OCI-LY3 (cell line): ENCODE measurements at regions not wholly inside any gene's neighbourhood (a gene's known extent, or its start where the extent isn't known, plus 50 kb on each side); places are given as distances from the start of the nearest gene placed in this dataset.

ENCODE experiments used
- H2AFZ ChIP-seq: fragments of 200-600, 300-600 bp; shearing (Covaris generic); 2 replicates; pipeline ENCODE4 v1.6.0; 2014; ENCODE audit warnings: antibody characterized with exemption, low read depth, low read length
- H3K27ac ChIP-seq: fragments of 200-600, 300-600 bp; sonication (generic); 2 replicates; pipeline ENCODE4 v1.5.1; 2014; ENCODE audit warnings: mild to moderate bottlenecking, low read length, moderate library complexity, mixed read lengths
- H3K27me3 ChIP-seq: fragments of 200-600, 300-600 bp; sonication (generic); 2 replicates; pipeline ENCODE4 v1.6.1; 2014; ENCODE audit warnings: low read depth, low read length, mixed read lengths
- H3K36me3 ChIP-seq: fragments of 200-600, 300-600 bp; sonication (generic); replicated peaks from 2 replicates; pipeline ENCODE3; 2014; ENCODE audit warnings: low read depth, low read length, mixed read lengths
- H3K4me1 ChIP-seq: fragments of 300-600, 200-600 bp; sonication (generic); 2 replicates; pipeline ENCODE4 v1.6.1; 2014; ENCODE audit warnings: low read length, mixed read lengths
- H3K4me2 ChIP-seq: fragments of 200-600, 300-600 bp; sonication (generic); 2 replicates; pipeline ENCODE4 v1.6.1; 2014; ENCODE audit warnings: low read length, mixed read lengths
- H3K4me3 ChIP-seq: fragments of 300-600, 200-600 bp; sonication (generic); 2 replicates; pipeline ENCODE4 v1.5.1; 2014; ENCODE audit warnings: antibody characterized with exemption, mild to moderate bottlenecking, low read length, moderate library complexity
- H3K79me2 ChIP-seq: fragments of 300-600, 200-600 bp; shearing (Covaris generic); 2 replicates; pipeline ENCODE4 v1.6.1; 2014; ENCODE audit warnings: mild to moderate bottlenecking, low read length, mixed read lengths
- H3K9ac ChIP-seq: fragments of 300-600, 200-600 bp; shearing (Covaris generic); 2 replicates; pipeline ENCODE4 v1.6.0; 2014; ENCODE audit warnings: mild to moderate bottlenecking, low read length, moderate library complexity
- H3K9me3 ChIP-seq: fragments of 200-600, 300-600 bp; shearing (Covaris generic); 2 replicates; pipeline ENCODE4 v1.6.1; 2014; ENCODE audit warnings: low read length, mixed read lengths; ENCODE audit not compliant: insufficient read depth
- H4K20me1 ChIP-seq: fragments of 200-600, 300-600 bp; sonication (generic); 2 replicates; pipeline ENCODE4 v1.6.1; 2016; ENCODE audit warnings: low read length, mixed read lengths; ENCODE audit not compliant: insufficient read depth
- EZH2phosphoT487 ChIP-seq: fragments of 200-600 bp; shearing (Covaris generic); IDR thresholded peaks from 2 replicates; pipeline ENCODE4 v1.6.1; 2018; ENCODE audit warnings: antibody characterized with exemption, mixed run types, low read depth
- TF ChIP-seq, protein P1 (sequence below): fragments of 200-600, 300-600 bp; sonication (generic); IDR thresholded peaks from 2 replicates; pipeline ENCODE4 v1.5.1; 2014; ENCODE audit warnings: antibody characterized with exemption, low read length, low read depth

DNA sequence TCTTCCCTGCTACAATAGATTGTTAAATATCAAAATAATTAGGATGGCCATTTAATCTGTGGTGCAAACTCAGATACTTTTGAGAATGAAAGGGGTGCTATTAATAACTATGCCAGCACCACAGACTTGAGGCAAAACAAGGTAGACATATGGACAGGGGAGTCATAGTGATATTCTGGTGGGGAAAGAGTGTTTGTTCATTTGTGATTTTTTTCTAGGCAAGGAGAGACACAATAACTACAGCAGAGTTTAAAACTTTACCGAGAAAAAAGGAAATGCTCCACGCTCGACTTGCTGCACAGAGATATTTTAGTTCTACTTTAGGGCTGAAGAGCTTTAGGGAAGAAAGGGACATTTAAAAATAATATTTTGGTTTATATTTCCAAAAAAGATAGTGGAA, 611.2 kb upstream of the GRM7 start:
- peak overlapping the region; percentile 75; the same call in 1 of the 2 replicates for H2AFZ ChIP-seq
- no peaks in the 10 kb centered on the region for H4K20me1 ChIP-seq
- peak overlapping the region; percentile 61 for H3K4me3 ChIP-seq
- peaks cover 24% of the 10 kb centered on the region for H3K4me1 ChIP-seq
- H3K4me2 ChIP-seq, result peak overlapping the region; percentile 77
- peak overlapping the region; percentile 50 for H3K27ac ChIP-seq
- no peaks in the 10 kb centered on the region for H3K79me2 ChIP-seq
- no peaks in the 10 kb centered on the region for H3K27me3 ChIP-seq
- H3K9ac ChIP-seq, result peak overlapping the region; percentile 27; the same call in 1 of the 2 replicates
- H3K9me3 ChIP-seq, result no peaks in the 10 kb centered on the region
- H3K36me3 ChIP-seq, result no peaks in the 10 kb centered on the region
- TF ChIP-seq, protein P1, sequence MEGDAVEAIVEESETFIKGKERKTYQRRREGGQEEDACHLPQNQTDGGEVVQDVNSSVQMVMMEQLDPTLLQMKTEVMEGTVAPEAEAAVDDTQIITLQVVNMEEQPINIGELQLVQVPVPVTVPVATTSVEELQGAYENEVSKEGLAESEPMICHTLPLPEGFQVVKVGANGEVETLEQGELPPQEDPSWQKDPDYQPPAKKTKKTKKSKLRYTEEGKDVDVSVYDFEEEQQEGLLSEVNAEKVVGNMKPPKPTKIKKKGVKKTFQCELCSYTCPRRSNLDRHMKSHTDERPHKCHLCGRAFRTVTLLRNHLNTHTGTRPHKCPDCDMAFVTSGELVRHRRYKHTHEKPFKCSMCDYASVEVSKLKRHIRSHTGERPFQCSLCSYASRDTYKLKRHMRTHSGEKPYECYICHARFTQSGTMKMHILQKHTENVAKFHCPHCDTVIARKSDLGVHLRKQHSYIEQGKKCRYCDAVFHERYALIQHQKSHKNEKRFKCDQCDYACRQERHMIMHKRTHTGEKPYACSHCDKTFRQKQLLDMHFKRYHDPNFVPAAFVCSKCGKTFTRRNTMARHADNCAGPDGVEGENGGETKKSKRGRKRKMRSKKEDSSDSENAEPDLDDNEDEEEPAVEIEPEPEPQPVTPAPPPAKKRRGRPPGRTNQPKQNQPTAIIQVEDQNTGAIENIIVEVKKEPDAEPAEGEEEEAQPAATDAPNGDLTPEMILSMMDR, result no peak
- TF ChIP-seq EZH2phosphoT487, result no peak

DNA sequence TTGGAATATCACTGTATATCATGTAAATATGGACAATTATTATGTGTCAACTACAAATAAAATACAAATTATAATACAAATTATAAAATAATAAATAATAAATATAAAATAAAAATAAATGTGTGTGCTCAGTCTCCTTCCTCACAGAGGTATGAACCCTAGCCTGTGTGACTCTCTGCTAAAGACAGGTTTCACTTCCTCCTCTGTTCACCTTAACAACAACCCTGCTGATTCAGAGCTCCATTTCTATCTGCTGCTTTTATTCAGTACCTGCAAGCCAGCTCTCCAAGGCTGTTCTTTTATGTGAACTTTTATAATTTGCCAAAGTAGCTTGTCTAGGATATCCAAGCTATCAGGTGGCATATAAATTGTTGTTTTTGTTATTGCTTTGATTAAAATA, 610.7 kb upstream of the GRM7 start:
- peak overlapping the region; percentile 27; the same call in 1 of the 2 replicates for H3K9ac ChIP-seq
- H3K4me1 ChIP-seq, result peaks cover 24% of the 10 kb centered on the region
- peak overlapping the region; percentile 61 for H3K4me3 ChIP-seq
- no peak overlapping the region for H2AFZ ChIP-seq
- no peaks in the 10 kb centered on the region for H3K79me2 ChIP-seq
- no peaks in the 10 kb centered on the region for H3K27me3 ChIP-seq
- peak overlapping the region; percentile 77 for H3K4me2 ChIP-seq
- H3K9me3 ChIP-seq, result no peaks in the 10 kb centered on the region
- peak overlapping the region; percentile 50 for H3K27ac ChIP-seq
- H4K20me1 ChIP-seq, result no peaks in the 10 kb centered on the region
- H3K36me3 ChIP-seq, result no peaks in the 10 kb centered on the region
- TF ChIP-seq, protein P1, result no peak
- TF ChIP-seq EZH2phosphoT487, result no peak

DNA sequence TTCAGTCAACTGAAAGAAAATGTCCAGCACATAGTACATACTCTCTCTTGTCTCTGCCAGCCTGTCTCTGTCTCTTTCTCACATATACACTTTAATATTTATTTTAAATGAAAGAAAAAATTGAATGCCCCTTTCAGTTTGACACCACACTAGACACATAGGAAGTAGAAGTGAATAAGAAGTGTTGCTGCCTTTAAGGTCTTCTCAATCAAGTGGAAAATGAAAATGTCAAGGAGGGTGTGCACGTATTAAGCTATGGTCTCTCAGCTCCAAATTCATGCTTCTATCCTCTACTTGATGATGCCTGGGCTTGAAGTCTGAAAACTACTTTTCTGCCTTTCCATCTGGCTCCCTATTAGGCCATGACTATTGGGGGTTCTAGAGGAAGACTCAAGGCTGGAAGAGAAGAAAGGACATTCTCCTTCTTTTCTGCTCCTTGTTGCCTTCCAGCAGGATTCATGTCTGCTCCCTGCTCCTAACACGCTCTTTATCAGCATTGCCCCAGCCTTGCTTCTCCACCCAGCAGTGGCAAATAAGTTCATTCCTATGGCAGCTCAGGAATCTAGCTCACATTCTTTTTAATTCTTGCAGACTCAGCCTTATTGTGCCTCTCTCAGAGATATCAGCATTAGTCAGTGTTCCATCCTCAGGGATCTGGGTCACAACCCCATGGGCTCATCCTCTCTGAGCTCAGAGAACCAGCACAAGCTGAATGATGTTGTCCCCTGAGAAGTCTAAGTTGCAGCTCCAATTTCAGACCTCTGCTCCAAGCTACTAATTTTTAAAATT, 609.1 kb upstream of the GRM7 start:
- TF ChIP-seq EZH2phosphoT487, result no peak
- TF ChIP-seq, protein P1, result no peak
- Histone ChIP-seq H3K79me2 (no peaks in the 10 kb centered on the region), H3K9ac (no peak overlapping the region), H3K9me3 (no peaks in the 10 kb centered on the region), H3K27me3 (no peaks in the 10 kb centered on the region), H3K36me3 (no peaks in the 10 kb centered on the region), H4K20me1 (no peaks in the 10 kb centered on the region), H3K4me3 (no peak overlapping the region), H3K4me1 (peaks cover 24% of the 10 kb centered on the region), H3K4me2 (no peak overlapping the region), H3K27ac (no peak overlapping the region), H2AFZ (no peak overlapping the region)

GRCh38 chr3:6254490-6254889, 606.4 kb upstream of the GRM7 start:
- Histone ChIP-seq H3K9ac (no peak overlapping the region), H3K79me2 (no peaks in the 10 kb centered on the region), H3K4me3 (no peak overlapping the region), H3K4me2 (no peak overlapping the region), H3K27ac (no peak overlapping the region), H2AFZ (no peak overlapping the region), H4K20me1 (no peaks in the 10 kb centered on the region), H3K4me1 (peaks cover 19% of the 10 kb centered on the region), H3K9me3 (no peaks in the 10 kb centered on the region), H3K36me3 (no peaks in the 10 kb centered on the region), H3K27me3 (no peaks in the 10 kb centered on the region)
- TF ChIP-seq EZH2phosphoT487, result no peak
- TF ChIP-seq, protein P1, result no peak
